Stimulated activated CD8-positive, alpha-beta memory T cell treated with anti-CD3 and anti-CD28 coated beads, Interleukin-2, amount 100 ng/mL, for 1 hour (primary cell): ENCODE measurements at regions not wholly inside any gene's neighbourhood (a gene's known extent, or its start where the extent isn't known, plus 50 kb on each side); places are given as distances from the start of the nearest gene placed in this dataset.

Experiments used
- DNase-seq, 2 donors: peaks; one replicate each; pipeline ENCODE4 v3.0.0-alpha.2; 2020; ENCODE audit warnings: low read depth in 2 of 2

DNA sequence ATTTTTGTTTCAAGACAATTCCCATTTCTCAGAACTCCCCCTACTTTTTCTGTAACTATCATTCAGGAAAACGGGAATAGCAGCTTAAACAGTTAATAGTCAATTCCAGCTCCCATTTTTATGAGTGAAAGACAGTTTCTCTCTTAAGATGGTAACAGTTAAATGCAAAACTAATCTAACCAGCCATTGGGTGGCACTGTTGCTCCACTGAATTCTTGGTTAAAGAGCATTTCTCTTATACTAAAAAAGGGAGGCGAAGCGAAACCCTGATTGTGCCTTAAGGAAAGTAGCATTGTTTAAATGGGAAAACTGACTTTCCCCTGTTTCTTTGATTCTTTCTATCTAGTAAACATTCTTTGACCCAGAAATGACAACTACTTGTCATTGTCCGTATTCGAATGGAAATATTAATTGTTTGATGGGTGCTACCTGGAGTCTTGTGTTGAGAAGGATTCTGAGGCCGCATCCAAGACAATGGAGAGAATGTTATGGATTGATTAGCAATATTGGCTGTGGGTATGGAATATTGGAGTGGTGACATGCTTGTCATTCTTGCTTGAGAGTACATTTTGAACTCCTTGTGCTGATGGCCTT is 507.8 kb downstream of the MAT2B start:
- DNase-seq, result no peak

- DNase-seq, result no peak
Observed at GRCh38 chr5:164020116-164020515, 514.7 kb downstream of the MAT2B start.

DNA sequence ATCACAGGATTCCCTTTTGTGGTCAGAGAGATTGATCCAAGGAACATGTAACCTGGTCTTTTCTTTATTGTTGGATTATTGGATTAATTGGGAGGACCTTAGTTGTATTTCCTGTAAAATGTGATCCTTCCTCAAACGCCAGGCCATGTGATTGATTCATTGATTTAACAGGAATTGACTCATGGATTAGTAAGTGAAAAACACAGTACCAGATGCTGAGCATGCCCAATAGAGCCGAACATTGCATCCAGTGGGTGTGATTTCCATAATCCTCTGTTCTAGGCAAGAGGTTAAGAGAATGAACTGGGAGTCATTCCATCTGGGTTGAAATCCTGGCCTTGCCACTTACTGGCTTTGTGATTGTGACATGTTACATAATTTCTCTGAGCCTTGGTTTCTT is 522.3 kb downstream of the MAT2B start:
- no peak for DNase-seq

- DNase-seq, result no peak
Observed at GRCh38 chr5:164038128-164038783, 532.8 kb downstream of the MAT2B start.

DNA sequence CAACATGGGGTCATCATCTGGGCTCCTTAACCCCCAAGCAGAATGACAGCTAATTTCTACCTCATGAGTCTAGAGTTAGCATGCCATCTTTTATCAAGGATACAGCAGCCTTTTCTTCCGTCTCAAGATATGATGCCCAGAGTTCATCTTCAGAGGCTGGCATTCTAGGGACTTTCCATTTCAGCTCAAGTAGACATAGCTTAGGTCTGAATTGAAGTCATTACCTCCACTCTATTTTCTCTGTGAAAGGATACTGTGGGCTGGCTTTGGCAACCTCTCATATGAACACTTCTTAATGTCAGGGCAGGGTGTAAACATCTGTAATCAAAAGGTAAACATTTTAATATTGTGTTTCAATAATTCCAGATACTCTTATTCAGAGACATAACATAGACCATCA is 535.7 kb downstream of the MAT2B start:
- DNase-seq, result no peak

GRCh38 chr5:164048359-164048926 is 543.0 kb downstream of the MAT2B start:
- DNase-seq, result no peak

DNA sequence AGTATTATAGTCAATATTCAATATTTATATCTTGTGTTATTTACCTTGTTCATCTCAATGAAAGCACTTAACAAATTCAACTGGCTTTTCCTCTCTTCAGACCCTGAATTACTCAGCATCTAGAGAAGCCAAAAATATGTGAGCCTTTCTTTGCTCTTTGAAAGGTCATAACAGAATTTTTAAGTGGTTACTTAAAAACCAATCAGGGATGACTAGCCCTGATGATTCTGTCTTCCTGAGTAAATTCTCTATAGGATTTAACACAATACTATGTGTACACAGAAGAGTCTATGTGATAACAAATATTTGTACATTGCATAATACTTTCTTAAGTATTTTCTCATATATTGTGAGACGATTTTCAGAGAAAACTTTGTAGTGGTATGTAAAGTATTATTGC is 546.3 kb downstream of the MAT2B start:
- DNase-seq, result no peak

DNA sequence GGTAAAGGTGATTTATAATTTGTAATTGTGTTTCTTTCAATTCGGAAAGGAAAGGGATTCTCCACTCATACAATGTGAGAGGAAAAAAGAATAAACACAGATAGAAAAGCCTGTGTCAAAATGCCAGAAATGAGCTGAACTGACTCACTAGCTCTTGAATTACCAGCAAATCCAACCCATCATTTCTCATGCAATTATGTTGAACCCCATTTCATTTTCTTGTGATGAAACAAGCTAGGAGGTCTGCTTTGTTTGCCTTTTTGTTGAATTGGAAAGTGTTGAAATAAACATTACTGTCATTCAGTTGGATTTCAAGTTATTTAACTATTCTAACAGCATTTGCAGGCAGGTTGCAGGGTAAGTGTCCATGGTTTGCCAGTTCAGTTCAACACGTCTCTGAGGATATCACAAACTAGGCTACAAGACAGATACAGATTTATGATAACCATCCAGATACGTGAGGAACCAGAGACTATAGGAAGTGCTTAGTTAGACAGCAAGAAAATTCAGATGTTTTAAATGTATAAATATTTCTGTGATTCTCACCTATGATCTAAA is 547.2 kb downstream of the MAT2B start:
- no peak for DNase-seq

DNA sequence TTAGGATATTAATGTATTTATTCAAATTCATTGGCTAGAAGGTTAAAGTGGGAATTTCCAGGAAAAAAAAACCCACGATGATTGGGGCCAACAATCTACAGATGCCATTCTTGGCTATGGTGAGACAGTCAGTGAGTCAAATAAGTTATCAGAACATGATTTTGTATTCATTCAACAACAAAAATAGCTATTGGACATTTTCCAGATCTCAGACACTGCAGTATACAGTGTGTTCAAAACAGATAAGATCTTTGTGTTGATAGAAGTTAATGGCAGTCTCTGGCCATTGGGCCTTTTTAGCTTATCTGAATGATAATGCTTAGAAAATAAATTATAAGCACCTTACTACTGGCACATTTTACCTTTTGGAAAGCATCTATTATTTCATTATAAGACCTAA is 547.7 kb downstream of the MAT2B start:
- DNase-seq, result no peak

DNA sequence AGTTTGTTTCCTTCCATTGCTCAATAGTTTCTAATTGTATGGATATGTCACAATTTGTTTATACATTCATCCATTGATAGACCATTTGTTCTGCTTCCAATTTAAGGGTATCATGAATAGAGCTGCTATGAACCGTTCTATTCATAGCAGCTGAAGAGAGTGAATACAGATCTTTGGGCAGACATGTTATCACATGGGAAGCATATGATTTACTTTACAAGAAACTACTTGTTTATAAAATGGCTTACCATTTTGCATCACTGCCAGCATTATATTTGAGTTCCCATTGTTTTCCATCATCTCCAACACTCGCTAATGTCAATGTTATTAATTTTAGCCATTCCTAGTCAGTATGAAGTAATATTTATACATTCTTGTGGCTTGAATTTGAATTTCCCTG is 549.0 kb downstream of the MAT2B start:
- DNase-seq, result no peak

GRCh38 chr5:164057121-164057520 is 551.7 kb downstream of the MAT2B start:
- DNase-seq, result no peak

DNA sequence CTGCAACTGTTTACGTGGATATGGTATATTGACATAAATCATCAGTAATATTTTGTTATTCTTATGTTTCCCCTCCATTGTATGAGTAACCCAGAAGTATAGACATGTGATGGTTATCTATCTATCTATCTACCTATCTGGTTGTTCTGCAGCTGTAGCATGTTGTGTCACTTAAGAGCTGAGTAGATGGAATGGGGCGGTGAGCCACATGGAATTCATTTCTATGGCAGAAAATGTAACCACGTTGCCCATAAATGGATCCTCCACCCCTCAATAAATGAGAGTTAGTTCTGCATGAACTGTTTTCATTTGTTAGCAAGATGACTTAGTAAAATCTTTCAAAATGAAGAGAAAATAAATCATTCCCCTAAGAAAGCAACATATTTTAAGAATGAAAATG is 553.2 kb downstream of the MAT2B start:
- DNase-seq, result no peak

DNA sequence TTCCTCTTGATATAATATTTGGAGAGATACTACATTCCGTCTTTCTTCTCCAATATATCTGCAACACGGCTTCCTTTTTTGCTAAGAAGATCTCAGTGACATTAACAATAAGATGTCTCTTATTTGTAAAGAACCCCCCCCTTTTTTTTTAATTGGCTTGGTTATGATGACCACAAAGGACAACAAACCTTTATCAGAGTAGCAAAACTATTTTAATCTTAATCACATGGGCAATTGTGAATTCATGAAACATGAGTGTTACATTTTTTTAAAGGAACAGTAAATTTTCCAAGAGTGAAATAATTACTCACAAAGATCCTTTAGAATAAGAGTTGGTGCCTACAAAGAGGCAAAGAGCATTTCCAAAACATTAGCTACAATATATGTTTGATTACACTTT is 554.1 kb downstream of the MAT2B start:
- no peak for DNase-seq

DNA sequence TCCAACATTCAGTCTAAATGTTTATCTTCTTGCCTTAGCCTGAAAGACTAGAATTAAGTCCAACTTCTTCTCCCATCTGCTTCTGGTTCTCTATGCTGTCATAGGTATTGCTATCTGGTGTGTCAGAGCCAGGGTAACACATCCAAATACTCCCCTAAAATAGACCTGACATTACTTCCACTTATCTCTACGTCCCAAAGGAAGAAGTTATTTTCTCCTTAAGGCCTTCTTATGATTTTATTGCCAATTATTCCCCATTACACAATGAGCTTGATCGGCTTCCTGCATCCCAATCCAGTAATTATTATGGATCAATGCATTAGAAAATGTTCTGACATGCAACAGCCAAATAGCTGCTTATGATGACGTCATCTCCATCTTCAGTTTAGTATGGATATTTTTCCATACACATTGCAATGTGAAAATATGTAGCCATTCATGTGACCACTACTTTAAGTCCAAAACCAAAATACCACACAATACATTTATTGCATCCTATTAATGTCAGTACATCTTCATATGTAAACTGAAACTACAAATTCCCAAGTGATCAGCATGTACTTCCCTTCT is 555.5 kb downstream of the MAT2B start:
- no peak for DNase-seq

DNA sequence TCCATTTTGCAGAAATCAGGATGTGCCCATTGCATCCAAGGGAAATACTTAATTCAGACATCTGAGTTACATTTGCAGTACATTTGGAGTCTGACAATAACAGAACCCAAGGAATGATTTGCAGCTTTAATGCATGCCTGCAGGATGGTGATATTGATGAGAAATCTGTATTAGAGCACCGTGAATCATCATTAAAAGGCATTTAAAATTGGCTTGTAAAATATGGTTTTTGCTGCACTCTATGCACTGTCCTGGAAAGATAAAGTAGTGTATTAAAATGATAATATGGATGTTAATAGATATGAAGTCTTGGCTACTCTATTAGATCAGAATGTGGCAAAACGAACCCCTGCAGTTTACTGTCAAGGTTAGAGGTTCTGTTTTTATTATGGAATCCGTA is 556.9 kb downstream of the MAT2B start:
- no peak for DNase-seq

- DNase-seq, result no peak
Observed at GRCh38 chr5:164065266-164065665, 559.8 kb downstream of the MAT2B start.

GRCh38 chr5:164071671-164072070 is 566.3 kb downstream of the MAT2B start:
- no peak for DNase-seq

DNA sequence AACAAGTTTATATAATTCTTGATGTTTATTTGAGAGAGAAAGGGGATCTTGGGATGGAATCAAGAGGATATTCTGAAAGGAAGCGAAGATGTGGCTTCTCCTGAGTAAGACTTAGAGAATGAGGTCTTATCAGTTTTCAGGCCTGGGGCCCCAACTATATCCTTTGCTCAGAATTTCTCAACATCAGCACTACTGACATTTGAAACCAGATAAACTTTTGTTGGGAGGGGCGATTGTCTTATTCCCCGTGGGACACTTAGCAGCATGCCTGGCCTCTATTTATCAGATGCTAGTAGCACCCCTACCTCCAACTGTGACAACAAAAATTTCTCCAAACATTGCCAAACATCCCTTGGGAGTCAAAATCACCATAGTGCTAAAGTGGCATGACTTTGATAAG is 567.7 kb downstream of the MAT2B start:
- DNase-seq, result no peak

DNA sequence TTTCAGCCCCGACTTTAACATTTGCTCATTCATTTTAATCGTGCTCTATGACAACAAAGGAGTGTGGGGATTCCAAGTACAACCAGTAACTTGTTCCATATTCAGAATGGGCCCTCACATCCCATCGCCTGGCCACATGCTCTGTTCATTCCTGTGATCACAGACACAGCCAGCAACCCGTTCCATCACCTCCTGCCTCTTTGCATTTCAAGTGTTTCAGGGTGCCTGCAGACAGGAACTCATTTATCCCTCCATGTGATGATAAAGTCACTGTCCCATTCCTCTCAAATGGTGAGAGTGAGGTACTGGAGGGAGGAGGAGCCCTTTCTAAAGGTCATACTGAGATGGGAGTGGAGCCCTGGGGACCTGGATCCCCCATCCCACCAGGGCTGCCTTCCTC is 571.1 kb downstream of the MAT2B start:
- no peak for DNase-seq

DNA sequence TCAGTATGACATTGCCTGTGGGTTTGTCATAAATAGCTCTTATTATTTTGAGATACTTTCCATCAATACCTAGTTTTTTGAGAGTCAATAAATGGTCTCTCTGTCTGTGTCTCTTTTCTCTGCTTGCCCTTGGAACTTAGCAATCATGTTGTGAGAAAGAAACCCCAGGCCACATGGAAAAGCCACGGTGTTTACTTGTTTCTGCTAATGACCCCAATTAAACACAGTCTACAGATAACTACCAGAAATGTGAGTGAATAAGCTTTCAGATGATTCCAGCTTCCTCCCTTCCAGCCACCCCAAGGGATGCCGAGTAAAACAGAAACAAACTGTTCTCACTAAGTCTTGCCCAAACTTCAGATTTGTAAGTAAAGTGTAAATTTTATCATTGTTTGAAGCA is 584.9 kb downstream of the MAT2B start:
- DNase-seq, result no peak

GRCh38 chr5:164091836-164092235 is 586.4 kb downstream of the MAT2B start:
- no peak for DNase-seq

GRCh38 chr5:164094291-164094690 is 588.9 kb downstream of the MAT2B start:
- DNase-seq, result no peak

DNA sequence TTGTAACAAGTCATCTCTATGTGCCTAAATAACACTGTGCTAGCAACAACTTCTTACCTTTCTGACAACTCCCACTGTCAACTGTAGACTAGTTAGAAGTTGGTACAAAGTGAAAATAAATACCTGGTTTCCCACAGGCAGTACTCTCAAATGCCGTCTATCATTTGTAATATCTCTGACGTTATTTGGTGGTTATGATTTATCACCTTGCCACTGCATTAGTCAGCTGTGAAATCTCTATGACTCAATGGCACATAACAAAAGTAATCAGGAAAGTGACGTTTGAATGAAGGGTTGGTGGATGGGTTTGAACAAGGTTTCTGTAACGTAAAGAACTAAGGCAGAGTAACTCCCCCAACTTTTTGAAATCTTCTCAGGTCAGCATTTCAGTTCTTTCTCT is 592.3 kb downstream of the MAT2B start:
- DNase-seq, result no peak
